B cell (primary cell): ENCODE measurements at regions not wholly inside any gene's neighbourhood (a gene's known extent, or its start where the extent isn't known, plus 50 kb on each side); places are given as distances from the start of the nearest gene placed in this dataset.

Source experiments
- EZH2 ChIP-seq: IDR thresholded peaks from 2 replicates; pipeline ENCODE4 v1.6.1; 2012; ENCODE audit warnings: borderline replicate concordance, low read depth, mild to moderate bottlenecking, moderate library complexity, low read length; ENCODE audit not compliant: insufficient read depth, poor library complexity, severe bottlenecking
- TF ChIP-seq, protein P1 (sequence below): fragments of 200-600 bp; IDR thresholded peaks from one replicate; pipeline ENCODE4 v1.8.0; 2022; ENCODE audit warnings: antibody characterized with exemption, mild to moderate bottlenecking

- no peak for TF ChIP-seq EZH2
- TF ChIP-seq, protein P1, sequence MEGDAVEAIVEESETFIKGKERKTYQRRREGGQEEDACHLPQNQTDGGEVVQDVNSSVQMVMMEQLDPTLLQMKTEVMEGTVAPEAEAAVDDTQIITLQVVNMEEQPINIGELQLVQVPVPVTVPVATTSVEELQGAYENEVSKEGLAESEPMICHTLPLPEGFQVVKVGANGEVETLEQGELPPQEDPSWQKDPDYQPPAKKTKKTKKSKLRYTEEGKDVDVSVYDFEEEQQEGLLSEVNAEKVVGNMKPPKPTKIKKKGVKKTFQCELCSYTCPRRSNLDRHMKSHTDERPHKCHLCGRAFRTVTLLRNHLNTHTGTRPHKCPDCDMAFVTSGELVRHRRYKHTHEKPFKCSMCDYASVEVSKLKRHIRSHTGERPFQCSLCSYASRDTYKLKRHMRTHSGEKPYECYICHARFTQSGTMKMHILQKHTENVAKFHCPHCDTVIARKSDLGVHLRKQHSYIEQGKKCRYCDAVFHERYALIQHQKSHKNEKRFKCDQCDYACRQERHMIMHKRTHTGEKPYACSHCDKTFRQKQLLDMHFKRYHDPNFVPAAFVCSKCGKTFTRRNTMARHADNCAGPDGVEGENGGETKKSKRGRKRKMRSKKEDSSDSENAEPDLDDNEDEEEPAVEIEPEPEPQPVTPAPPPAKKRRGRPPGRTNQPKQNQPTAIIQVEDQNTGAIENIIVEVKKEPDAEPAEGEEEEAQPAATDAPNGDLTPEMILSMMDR: no peak
These were observed 1401.8 kb downstream of the SLITRK5 start for GRCh38 chr13:89072979-89073378.
